WTC11 (cell line): ENCODE measurements at regions not wholly inside any gene's neighbourhood (a gene's known extent, or its start where the extent isn't known, plus 50 kb on each side); places are given as distances from the start of the nearest gene placed in this dataset.

Source experiments
- ATAC-seq: fragments of 200-7000 bp; cut with Tn5 transposase; 2 replicates; pipeline ENCODE4 v1.10.0; 2021; ENCODE audit warnings: mild to moderate bottlenecking, moderate library complexity
- CTCF ChIA-PET: fragments of 300-600 bp; sonication (Branson Sonifier 250); formaldehyde crosslinking; loops from one replicate; lab custom pipeline; 2021; ENCODE audit warnings: antibody characterized with exemption; lab: Charles Lee
- POLR2A ChIA-PET: fragments of 350-600 bp; sonication (Branson Sonifier 250); formaldehyde crosslinking; loops from one replicate; lab custom pipeline; 2021; ENCODE audit warnings: antibody characterized with exemption; lab: Charles Lee
- DNase-seq: peaks from one replicate; pipeline ENCODE4 v3.0.0; 2021; ENCODE audit warnings: low spot score
- H3K27ac Mint-ChIP-seq: 2 replicates; pipeline ENCODE4 v1.8.0; 2021; ENCODE audit warnings: mixed read lengths
- H3K27me3 Mint-ChIP-seq: 2 replicates; pipeline ENCODE4 v1.8.0; 2021; ENCODE audit warnings: low read depth, mild to moderate bottlenecking, moderate library complexity, mixed read lengths
- H3K36me3 Mint-ChIP-seq: 2 replicates; pipeline ENCODE4 v1.8.0; 2021; ENCODE audit warnings: mixed read lengths
- H3K4me1 Mint-ChIP-seq: 2 replicates; pipeline ENCODE4 v1.8.0; 2022; ENCODE audit warnings: mixed read lengths
- H3K4me3 Mint-ChIP-seq: 2 replicates; pipeline ENCODE4 v1.8.0; 2021; ENCODE audit warnings: mild to moderate bottlenecking, moderate library complexity, mixed read lengths
- H3K9me3 Mint-ChIP-seq: 2 replicates; pipeline ENCODE4 v1.8.0; 2021; ENCODE audit warnings: mixed read lengths
- CBFB ChIP-seq: sonication (generic); formaldehyde crosslinking; IDR thresholded peaks from 2 replicates; pipeline ENCODE4 v1.8.1; 2022; ENCODE audit warnings: mild to moderate bottlenecking, low read depth, missing genetic modification reagents
- CDX4 ChIP-seq: fragments of 250-450 bp; sonication (Bioruptor Pico); IDR thresholded peaks from 2 replicates; pipeline ENCODE4 v1.9.0; 2021; ENCODE audit warnings: moderate library complexity, mild to moderate bottlenecking, inconsistent platforms, borderline replicate concordance
- FOXK1 ChIP-seq: sonication (generic); formaldehyde crosslinking; IDR thresholded peaks from 2 replicates; pipeline ENCODE4 v1.8.0; 2022; ENCODE audit warnings: mild to moderate bottlenecking, moderate library complexity, missing genetic modification reagents
- GABPB1 ChIP-seq: sonication (generic); formaldehyde crosslinking; IDR thresholded peaks from 2 replicates; pipeline ENCODE4 v1.8.1; 2023; ENCODE audit warnings: mild to moderate bottlenecking, missing genetic modification reagents
- JUN ChIP-seq: sonication (generic); formaldehyde crosslinking; IDR thresholded peaks from 2 replicates; pipeline ENCODE4 v1.8.0; 2023; ENCODE audit warnings: mild to moderate bottlenecking, missing genetic modification reagents
- MAX ChIP-seq: sonication (generic); formaldehyde crosslinking; IDR thresholded peaks from 2 replicates; pipeline ENCODE4 v1.8.0; 2022; ENCODE audit warnings: mild to moderate bottlenecking, missing genetic modification reagents
- MYBL2 ChIP-seq: sonication (generic); formaldehyde crosslinking; IDR thresholded peaks from 2 replicates; pipeline ENCODE4 v1.8.1; 2023; ENCODE audit warnings: mild to moderate bottlenecking, moderate library complexity, missing genetic modification reagents
- NFATC4 ChIP-seq: fragments of 250-450 bp; sonication (Bioruptor Pico); IDR thresholded peaks from 2 replicates; pipeline ENCODE4 v1.9.0; 2021; ENCODE audit warnings: mild to moderate bottlenecking
- NFE2L1 ChIP-seq: sonication (generic); formaldehyde crosslinking; IDR thresholded peaks from 2 replicates; pipeline ENCODE4 v1.8.1; 2023; ENCODE audit warnings: missing genetic modification reagents
- PRRX2 ChIP-seq: fragments of 250-450 bp; sonication (Bioruptor Pico); IDR thresholded peaks from 2 replicates; pipeline ENCODE4 v1.8.0; 2021; ENCODE audit warnings: mild to moderate bottlenecking
- SMAD4 ChIP-seq: sonication (generic); formaldehyde crosslinking; IDR thresholded peaks from 2 replicates; pipeline ENCODE4 v1.8.0; 2022; ENCODE audit warnings: mild to moderate bottlenecking, missing genetic modification reagents
- SOX15 ChIP-seq: fragments of 250-450 bp; sonication (Bioruptor Pico); IDR thresholded peaks from 2 replicates; pipeline ENCODE4 v1.9.0; 2021; ENCODE audit warnings: mild to moderate bottlenecking
- SP1 ChIP-seq: sonication (generic); formaldehyde crosslinking; conservative IDR thresholded peaks from 2 replicates; pipeline ENCODE4 v1.8.1; 2022; ENCODE audit warnings: missing genetic modification reagents
- TEAD4 ChIP-seq: sonication (generic); formaldehyde crosslinking; IDR thresholded peaks from 2 replicates; pipeline ENCODE4 v1.8.0; 2022; ENCODE audit warnings: mild to moderate bottlenecking, missing genetic modification reagents
- TP53 ChIP-seq: sonication (generic); formaldehyde crosslinking; IDR thresholded peaks from 2 replicates; pipeline ENCODE4 v1.8.1; 2023; ENCODE audit warnings: mild to moderate bottlenecking, missing genetic modification reagents
- USF1 ChIP-seq: sonication (generic); formaldehyde crosslinking; IDR thresholded peaks from 2 replicates; pipeline ENCODE4 v1.8.0; 2022; ENCODE audit warnings: mild to moderate bottlenecking, missing genetic modification reagents
- ZBTB21 ChIP-seq: sonication (generic); formaldehyde crosslinking; IDR thresholded peaks from 2 replicates; pipeline ENCODE4 v1.8.1; 2023; ENCODE audit warnings: mild to moderate bottlenecking, missing genetic modification reagents, borderline replicate concordance
- ZBTB43 ChIP-seq: sonication (generic); formaldehyde crosslinking; IDR thresholded peaks from 2 replicates; pipeline ENCODE4 v1.8.1; 2023; ENCODE audit warnings: mild to moderate bottlenecking, missing genetic modification reagents
- ZNF219 ChIP-seq: sonication (generic); formaldehyde crosslinking; IDR thresholded peaks from 2 replicates; pipeline ENCODE4 v1.8.0; 2023; ENCODE audit warnings: missing genetic modification reagents, mild to moderate bottlenecking, borderline replicate concordance
- ZNF232 ChIP-seq: sonication (generic); formaldehyde crosslinking; IDR thresholded peaks from 2 replicates; pipeline ENCODE4 v1.8.0; 2022; ENCODE audit warnings: mild to moderate bottlenecking, missing genetic modification reagents
- ZNF281 ChIP-seq: sonication (generic); formaldehyde crosslinking; IDR thresholded peaks from 2 replicates; pipeline ENCODE4 v1.8.0; 2023; ENCODE audit warnings: mild to moderate bottlenecking, missing genetic modification reagents
- ZNF416 ChIP-seq: fragments of 250-450 bp; sonication (Bioruptor Pico); IDR thresholded peaks from 2 replicates; pipeline ENCODE4 v1.9.0; 2021; ENCODE audit warnings: mild to moderate bottlenecking, inconsistent platforms
- ZSCAN18 ChIP-seq: fragments of 250-450 bp; sonication (Bioruptor Pico); IDR thresholded peaks from 2 replicates; pipeline ENCODE4 v2.1.2; 2022; ENCODE audit warnings: mild to moderate bottlenecking, moderate library complexity

- ChIA-PET CTCF (interaction anchor here (0.7 to 0.9 kb wide), 2 partner anchors 14 to 49 kb away, joined by 3 read pairs; no protein-coding TSS in a partner anchor), POLR2A (no interaction called here)
- H3K4me1 Mint-ChIP-seq = peaks cover 21% of the 10 kb centered on the region
- ATAC-seq (no peak), DNase-seq (no peak)
- H3K27me3 Mint-ChIP-seq = no peaks in the 10 kb centered on the region; the same call in 1 of the 2 replicates
- TF ChIP-seq FOXK1 (CRISPR knock-in tag) (no peak), NFE2L1 (no peak), ZNF232 (CRISPR knock-in tag) (no peak)
- no peak overlapping the region for H3K27ac Mint-ChIP-seq
- H3K4me3 Mint-ChIP-seq = no peak overlapping the region
- H3K36me3 Mint-ChIP-seq = peaks cover 13% of the 10 kb centered on the region
- H3K9me3 Mint-ChIP-seq = peaks cover 19% of the 10 kb centered on the region
Measured at GRCh38 chr14:76599141-76599540, 162.1 kb upstream of the VASH1 start.

- Mint-ChIP-seq H3K36me3 (peaks cover 13% of the 10 kb centered on the region), H3K27ac (0 out of 2 replicates have a peak overlapping the region, but pooled peaks have one; percentile 31), H3K9me3 (peaks cover 19% of the 10 kb centered on the region), H3K27me3 (no peaks in the 10 kb centered on the region; the same call in 1 of the 2 replicates), H3K4me3 (no peak overlapping the region), H3K4me1 (peaks cover 21% of the 10 kb centered on the region)
- TF ChIP-seq GABPB1 (CRISPR knock-in tag) (no peak), CBFB (CRISPR knock-in tag) (no peak), ZNF219 (CRISPR knock-in tag) (no peak)
- ChIA-PET CTCF (interaction anchor here (0.7 to 0.9 kb wide), 2 partner anchors 13 to 48 kb away, joined by 3 read pairs; no protein-coding TSS in a partner anchor), POLR2A (no interaction called here)
- ATAC-seq (no peak), DNase-seq (peak; percentile 26)
Measured at GRCh38 chr14:76599559-76600287, 161.5 kb upstream of the VASH1 start.

GRCh38 chr14:76603713-76604112 is 157.6 kb upstream of the VASH1 start:
- no peak for TF ChIP-seq MYBL2
- TF ChIP-seq MAX (CRISPR knock-in tag) = no peak
- no peak for TF ChIP-seq NFATC4 (CRISPR knock-in tag)
- no peak for TF ChIP-seq ZBTB21
- no peak for TF ChIP-seq JUN (CRISPR knock-in tag)
- no peak for TF ChIP-seq USF1 (CRISPR knock-in tag)
- no peak for TF ChIP-seq ZNF416 (CRISPR knock-in tag)
- TF ChIP-seq SP1 (CRISPR knock-in tag) = no peak
- TF ChIP-seq ZNF281 (CRISPR knock-in tag) = no peak
- TF ChIP-seq TEAD4 (CRISPR knock-in tag) = no peak
- TF ChIP-seq SMAD4 = no peak
- TF ChIP-seq TP53 (CRISPR knock-in tag) = no peak
- no peak for TF ChIP-seq PRRX2 (CRISPR knock-in tag)
- no peak for TF ChIP-seq ZSCAN18
- TF ChIP-seq CDX4 (CRISPR knock-in tag) = no peak
- no peak for TF ChIP-seq ZBTB43 (CRISPR knock-in tag)
- TF ChIP-seq SOX15 = no peak
- TF ChIP-seq, all 79 proteins: peak for 0
- ChIA-PET CTCF (no interaction called here), POLR2A (no interaction called here)
- Mint-ChIP-seq H3K9me3 (peaks cover 19% of the 10 kb centered on the region), H3K4me1 (peaks cover 16% of the 10 kb centered on the region), H3K4me3 (no peak overlapping the region), H3K36me3 (peaks cover 13% of the 10 kb centered on the region), H3K27me3 (no peaks in the 10 kb centered on the region; the same call in 1 of the 2 replicates), H3K27ac (no peak overlapping the region)
- DNase-seq = no peak
- no peak for ATAC-seq
